HG02970 (cell line): ENCODE measurements at regions not wholly inside any gene's neighbourhood (a gene's known extent, or its start where the extent isn't known, plus 50 kb on each side); places are given as distances from the start of the nearest gene placed in this dataset.

ENCODE experiments used
- ATAC-seq: cut with Tn5 transposase; IDR thresholded peaks from one replicate; pipeline ENCODE4 v1.9.1; 2021; ENCODE audit warnings: mild to moderate bottlenecking, moderate library complexity, moderate number of reproducible peaks; ENCODE audit not compliant: unreplicated experiment, low FRiP score

DNA sequence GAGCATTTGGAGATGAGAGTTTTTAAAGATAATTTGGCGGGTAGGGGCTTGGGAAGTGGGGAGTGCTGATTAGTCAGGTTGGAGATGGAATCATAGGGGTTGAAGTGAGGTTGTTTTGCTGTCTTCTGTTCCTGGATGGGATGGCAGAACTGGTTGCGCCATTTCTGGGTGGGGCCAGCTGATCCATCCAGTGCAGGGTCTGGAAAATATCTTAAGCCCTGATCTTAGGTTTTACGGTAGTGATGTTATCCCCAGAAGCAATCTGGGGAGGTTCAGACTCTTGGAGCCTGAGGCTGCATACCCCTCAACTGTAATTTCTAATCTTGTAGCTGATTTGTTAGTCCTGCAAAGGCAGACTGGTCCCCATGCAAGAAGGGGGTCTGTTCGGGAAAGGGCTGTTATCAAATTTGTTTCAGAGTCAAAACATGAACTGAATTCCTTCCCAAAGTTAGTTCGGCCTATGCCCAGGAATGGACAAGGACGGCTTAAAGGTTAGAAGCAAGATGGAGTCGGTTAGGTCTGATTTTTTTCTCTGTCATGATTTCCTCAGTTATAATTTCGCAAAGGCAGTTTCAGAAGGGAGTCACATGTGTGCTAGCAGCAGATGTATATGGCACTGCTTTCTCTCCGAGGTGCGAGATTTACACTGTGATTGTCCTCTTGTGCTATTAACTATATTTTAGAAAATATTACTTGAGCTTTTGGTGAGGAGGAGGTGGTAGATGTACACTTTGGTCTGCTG lies 540.4 kb downstream of the EDEM1 start:
- ATAC-seq, result no peak

GRCh38 chr3:5729852-5730251 lies 542.3 kb downstream of the EDEM1 start:
- no peak for ATAC-seq

DNA sequence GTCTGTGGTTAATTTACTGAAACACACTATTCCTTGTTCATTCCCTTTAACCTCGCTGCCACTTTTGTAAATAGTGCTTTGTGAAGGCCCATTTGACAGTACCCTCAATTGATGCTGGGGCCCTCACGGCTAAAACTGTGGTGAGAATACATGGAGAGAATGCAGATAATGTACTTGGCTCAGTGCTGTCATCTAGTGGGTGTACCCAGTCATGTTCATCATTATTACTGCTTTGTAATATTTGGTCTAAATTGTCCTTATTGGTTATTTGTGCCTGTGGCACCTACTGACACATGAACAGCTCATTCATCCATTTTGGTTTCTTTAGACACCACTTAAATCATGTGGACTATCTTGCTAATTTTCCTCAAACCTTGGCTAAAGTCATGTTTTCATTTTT lies 543.6 kb downstream of the EDEM1 start:
- no peak for ATAC-seq

DNA sequence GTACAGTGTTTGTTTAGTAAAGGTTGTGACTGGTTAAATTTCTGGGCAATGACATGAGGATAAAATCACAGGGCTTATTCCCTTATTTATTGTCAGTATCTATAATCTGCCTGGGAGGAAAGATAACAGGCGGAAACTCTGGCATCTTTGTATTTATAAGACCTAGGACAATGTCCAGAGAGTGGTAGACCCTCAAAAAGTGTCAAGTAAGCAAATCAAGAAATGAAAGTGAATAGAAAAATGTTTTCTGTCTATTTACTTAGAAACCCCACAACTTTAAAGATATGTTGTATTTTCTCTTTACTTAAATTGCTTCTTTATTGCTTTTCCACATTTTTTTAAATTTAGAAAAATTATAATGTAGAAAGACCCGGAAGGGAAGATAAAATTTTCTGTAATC lies 544.6 kb downstream of the EDEM1 start:
- no peak for ATAC-seq

DNA sequence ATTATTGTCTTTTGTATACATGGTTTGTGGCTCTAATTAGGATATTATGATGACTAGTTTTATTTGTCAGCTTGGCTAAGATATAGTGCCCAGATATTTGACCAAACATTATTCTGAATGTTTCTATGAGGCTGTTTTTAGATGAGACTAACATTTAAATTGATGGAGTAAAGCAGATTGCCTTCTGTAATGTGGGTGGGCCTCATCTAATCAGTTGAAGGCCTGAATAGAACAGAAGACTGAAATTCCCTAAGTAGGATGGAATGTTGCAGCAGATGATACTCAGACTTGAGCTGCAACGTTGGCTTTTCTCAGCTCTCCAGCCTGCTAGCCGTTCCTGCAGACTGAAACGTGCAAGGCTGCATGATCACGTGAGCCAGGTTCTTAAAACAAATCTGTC lies 546.5 kb downstream of the EDEM1 start:
- no peak for ATAC-seq

GRCh38 chr3:5735896-5736295 lies 548.4 kb downstream of the EDEM1 start:
- ATAC-seq, result no peak

- no peak for ATAC-seq
Observed at GRCh38 chr3:5739299-5739935, 551.9 kb downstream of the EDEM1 start.

DNA sequence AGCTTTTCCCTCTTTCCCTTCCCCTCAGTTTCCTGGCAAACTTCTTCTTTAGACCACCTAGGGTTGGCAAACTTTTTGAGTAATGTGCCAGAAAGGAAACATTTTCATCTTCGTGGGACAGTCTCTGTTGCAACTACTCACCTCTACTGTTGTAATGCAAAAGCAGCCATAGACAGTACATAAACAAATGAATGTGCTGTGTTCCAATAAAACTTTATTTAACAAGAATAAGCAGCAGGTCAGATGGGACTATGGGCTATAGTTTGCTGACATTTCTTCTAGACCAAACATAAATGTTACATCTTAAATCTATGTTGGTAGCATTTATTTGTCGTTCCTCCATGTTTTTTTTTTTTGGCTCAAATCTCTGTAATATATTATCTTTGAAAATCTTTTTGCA lies 552.4 kb downstream of the EDEM1 start:
- ATAC-seq, result no peak

GRCh38 chr3:5741017-5741416 lies 553.5 kb downstream of the EDEM1 start:
- no peak for ATAC-seq

DNA sequence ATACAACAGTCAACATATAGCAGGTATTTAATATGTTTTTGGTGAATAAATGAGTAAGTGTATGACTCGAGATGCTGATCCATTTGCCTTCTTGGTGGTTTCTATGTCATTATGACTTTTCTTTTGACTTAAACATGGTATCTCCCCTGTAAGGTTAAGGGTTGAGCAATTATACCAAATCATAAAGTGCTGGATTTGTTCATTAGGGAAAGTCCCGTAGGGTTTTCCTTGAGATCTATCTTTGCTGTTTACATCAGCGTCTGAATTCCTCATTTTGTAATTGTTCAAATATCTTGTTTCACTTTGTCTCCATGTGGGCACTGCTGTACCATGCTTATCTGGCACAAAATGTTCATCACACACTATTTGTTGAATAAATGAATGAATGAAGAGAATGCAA lies 562.6 kb downstream of the EDEM1 start:
- ATAC-seq, result no peak

GRCh38 chr3:5750874-5751640 lies 563.5 kb downstream of the EDEM1 start:
- ATAC-seq, result no peak

- ATAC-seq, result no peak
Observed at GRCh38 chr3:5754602-5755001, 567.1 kb downstream of the EDEM1 start.

DNA sequence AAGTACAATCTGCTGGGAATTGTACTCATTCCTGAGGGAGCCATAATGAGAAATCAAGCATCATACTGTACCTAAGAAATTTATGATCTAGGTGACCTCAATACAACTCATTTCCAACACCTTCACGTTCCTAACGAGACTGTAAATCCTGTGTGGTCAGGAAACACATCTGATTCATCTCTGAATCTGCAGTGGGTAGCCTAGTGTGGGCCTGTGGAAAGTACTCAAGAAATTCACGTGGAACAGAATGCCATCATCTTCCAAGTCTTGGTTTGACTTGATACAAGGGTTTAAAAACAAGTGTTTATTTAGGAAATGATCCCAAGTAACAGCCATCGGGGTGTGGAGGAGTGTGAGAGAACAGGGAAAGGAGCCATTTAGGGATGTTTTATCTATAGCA lies 568.9 kb downstream of the EDEM1 start:
- ATAC-seq, result no peak

GRCh38 chr3:5757213-5757804 lies 569.8 kb downstream of the EDEM1 start:
- ATAC-seq, result no peak

DNA sequence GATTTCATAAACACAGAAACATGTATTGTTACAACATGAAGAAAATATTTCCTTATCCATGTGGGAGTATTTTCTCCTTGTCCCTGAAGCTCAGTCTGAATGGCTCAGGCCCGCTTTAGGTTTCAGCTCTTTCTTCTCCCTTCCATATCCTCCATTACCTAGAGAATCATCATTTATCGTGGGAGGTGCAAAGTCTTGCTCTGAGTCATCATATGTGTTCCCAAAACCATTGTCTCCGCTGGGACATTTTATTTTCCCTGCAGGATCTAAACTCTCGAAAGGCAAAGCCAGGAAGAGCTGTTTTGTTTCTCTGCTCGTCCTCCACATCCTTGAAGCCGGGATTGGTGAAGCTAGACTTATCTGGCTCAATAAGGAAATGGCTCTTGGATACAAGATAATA lies 571.2 kb downstream of the EDEM1 start:
- no peak for ATAC-seq

- ATAC-seq, result no peak
Observed at GRCh38 chr3:5762506-5762905, 575.0 kb downstream of the EDEM1 start.

DNA sequence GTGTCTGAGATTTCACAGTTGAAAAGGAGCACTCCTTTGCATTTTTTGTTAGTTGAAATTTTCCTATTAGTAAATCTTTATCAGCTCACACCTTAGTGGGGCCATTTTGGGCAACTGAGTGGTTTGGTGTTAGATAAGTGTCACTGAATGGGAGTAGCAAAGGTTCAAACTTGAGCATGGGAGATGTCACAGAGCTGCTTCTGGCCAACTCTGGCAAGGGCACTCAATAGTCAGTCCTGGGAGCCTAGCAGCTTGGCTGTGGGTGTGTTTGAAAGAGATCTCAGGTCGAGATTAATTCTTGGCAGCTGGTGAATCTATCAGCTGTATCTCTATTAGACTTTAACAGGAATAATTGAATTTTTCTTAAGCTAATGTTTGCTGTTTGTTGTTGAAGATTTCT lies 579.3 kb downstream of the EDEM1 start:
- no peak for ATAC-seq

- no peak for ATAC-seq
Observed at GRCh38 chr3:5767304-5767703, 579.8 kb downstream of the EDEM1 start.

GRCh38 chr3:5768281-5768945 lies 580.9 kb downstream of the EDEM1 start:
- no peak for ATAC-seq

GRCh38 chr3:5769825-5770224 lies 582.3 kb downstream of the EDEM1 start:
- no peak for ATAC-seq

DNA sequence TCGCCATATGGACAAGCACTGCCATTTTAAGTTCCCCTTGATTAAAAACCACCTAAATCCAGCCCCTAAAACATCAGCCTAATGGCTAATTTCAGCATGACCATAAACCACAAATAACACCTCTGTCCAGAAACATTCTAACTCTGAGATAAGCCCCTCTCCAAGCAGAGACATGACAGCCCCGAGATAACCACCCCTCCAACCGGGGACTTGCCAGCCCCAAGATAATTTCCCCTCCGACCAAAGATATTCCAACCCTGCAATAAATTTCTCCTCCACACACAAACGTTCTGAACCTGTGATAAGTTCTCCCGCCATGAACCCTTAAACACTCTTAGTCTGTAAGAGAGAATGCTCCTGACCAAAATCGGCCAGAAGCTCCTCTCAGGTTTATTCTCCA lies 586.8 kb downstream of the EDEM1 start:
- no peak for ATAC-seq
